Kidney (tissue), 13 donors: ENCODE measurements at regions not wholly inside any gene's neighbourhood (a gene's known extent, or its start where the extent isn't known, plus 50 kb on each side); places are given as distances from the start of the nearest gene placed in this dataset.
A peak's percentile ranks its signal among the peaks of the same experiment; 100 is the strongest.

ENCODE experiments used
- DNase-seq, 5 donors: peaks; one replicate each; pipeline ENCODE4 v3.0.0-alpha.2; 2013 to 2020
- FAIRE-seq: peaks from 2 replicates; lab custom pipeline; 2012; peaks lifted over from hg19 to GRCh38; lab: Jason Lieb, UNC
- H3K27ac ChIP-seq, 2 donors: one replicate each; pipeline ENCODE4 v1.7.0; 2013; ENCODE audit warnings: low read depth in 2 of 2, low read length in 2 of 2, inconsistent platforms in 1 of 2
- H3K27me3 ChIP-seq: one replicate; pipeline ENCODE4 v1.7.1; 2013; ENCODE audit warnings: low read length, inconsistent platforms; ENCODE audit not compliant: control insufficient read depth, insufficient read depth
- H3K36me3 ChIP-seq, 3 donors: one replicate each; pipeline versions ENCODE4 v1.7.0 to v1.7.1; 2013; ENCODE audit warnings: low read length in 3 of 3, control low read depth in 1 of 3, inconsistent platforms in 1 of 3; ENCODE audit not compliant: insufficient read depth in 3 of 3, control insufficient read depth in 2 of 3
- H3K4me1 ChIP-seq, 3 donors: one replicate each; pipeline versions ENCODE4 v1.7.0 to v1.7.1; 2013; ENCODE audit warnings: low read length in 3 of 3, inconsistent platforms in 1 of 3, low read depth in 1 of 3; ENCODE audit not compliant: control insufficient read depth in 2 of 3, insufficient read depth in 2 of 3
- H3K4me3 ChIP-seq, 3 donors: one replicate each; pipeline versions ENCODE4 v1.7.0 to v1.8.1; 2013; ENCODE audit warnings: low read length in 3 of 3, control low read depth in 1 of 3, inconsistent platforms in 1 of 3
- H3K9ac ChIP-seq, 3 donors: one replicate each; pipeline versions ENCODE4 v1.7.0 to v1.7.1; 2013; ENCODE audit warnings: low read length in 3 of 3, control low read depth in 1 of 3, inconsistent platforms in 1 of 3
- H3K9me3 ChIP-seq, 3 donors: one replicate each; pipeline versions ENCODE4 v1.7.0 to v1.7.1; 2013; ENCODE audit warnings: low read length in 3 of 3, control low read depth in 1 of 3, inconsistent platforms in 1 of 3; ENCODE audit not compliant: control insufficient read depth in 2 of 3, insufficient read depth in 1 of 3
- intact Hi-C: fragments of 100-400 bp; cut with DNase I; formaldehyde crosslinking; loops from one replicate; pipeline ENCODE4 v1.11.1; 2022
- TF ChIP-seq, protein P1 (sequence below): IDR thresholded peaks from 3 replicates; pipeline ENCODE4 v1.5.1; 2012; ENCODE audit warnings: mild to moderate bottlenecking, moderate library complexity, borderline replicate concordance; ENCODE audit not compliant: insufficient read depth; ENCODE audit errors: extremely low read depth
- donor health status: control.
- donor health status: control.
- donor health status: control.
- donor health status: control.
- donor health status: control.
- donor health status: DM: yes; HTN: yes; CAD: no.
- donor health status: Normal renal cell carcinoma (clear cell type).

DNA sequence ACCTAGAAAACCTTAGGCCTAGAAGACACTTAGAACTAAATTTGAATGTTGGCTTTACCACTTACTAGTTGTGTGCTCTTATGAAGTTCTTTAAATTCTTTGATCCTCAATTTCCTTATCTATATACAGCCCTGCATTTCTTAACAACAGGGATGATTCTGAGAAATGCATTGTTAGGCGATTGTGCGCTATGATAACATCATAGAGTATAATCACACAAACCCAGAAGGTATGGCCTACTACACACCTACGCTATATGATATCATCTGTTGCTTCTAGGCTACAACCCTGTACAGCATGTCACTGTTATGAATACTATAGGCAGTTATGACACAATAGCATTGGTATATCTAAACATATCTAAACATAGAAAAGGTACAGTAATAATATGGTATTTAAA lies 137.4 kb downstream of the CHD1L start:
- Histone ChIP-seq H3K9ac (no peak overlapping the region), H3K4me1 (no peaks in the 10 kb centered on the region), H3K36me3 (no peaks in the 10 kb centered on the region), H3K27ac (no peak overlapping the region), H3K9me3 (no peaks in the 10 kb centered on the region), H3K27me3 (no peaks in the 10 kb centered on the region), H3K4me3 (no peak overlapping the region)
- intact Hi-C loops: no loop called here
- TF ChIP-seq, protein P1, sequence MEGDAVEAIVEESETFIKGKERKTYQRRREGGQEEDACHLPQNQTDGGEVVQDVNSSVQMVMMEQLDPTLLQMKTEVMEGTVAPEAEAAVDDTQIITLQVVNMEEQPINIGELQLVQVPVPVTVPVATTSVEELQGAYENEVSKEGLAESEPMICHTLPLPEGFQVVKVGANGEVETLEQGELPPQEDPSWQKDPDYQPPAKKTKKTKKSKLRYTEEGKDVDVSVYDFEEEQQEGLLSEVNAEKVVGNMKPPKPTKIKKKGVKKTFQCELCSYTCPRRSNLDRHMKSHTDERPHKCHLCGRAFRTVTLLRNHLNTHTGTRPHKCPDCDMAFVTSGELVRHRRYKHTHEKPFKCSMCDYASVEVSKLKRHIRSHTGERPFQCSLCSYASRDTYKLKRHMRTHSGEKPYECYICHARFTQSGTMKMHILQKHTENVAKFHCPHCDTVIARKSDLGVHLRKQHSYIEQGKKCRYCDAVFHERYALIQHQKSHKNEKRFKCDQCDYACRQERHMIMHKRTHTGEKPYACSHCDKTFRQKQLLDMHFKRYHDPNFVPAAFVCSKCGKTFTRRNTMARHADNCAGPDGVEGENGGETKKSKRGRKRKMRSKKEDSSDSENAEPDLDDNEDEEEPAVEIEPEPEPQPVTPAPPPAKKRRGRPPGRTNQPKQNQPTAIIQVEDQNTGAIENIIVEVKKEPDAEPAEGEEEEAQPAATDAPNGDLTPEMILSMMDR: no peak
- DNase-seq (no peak), FAIRE-seq (no peak)

DNA sequence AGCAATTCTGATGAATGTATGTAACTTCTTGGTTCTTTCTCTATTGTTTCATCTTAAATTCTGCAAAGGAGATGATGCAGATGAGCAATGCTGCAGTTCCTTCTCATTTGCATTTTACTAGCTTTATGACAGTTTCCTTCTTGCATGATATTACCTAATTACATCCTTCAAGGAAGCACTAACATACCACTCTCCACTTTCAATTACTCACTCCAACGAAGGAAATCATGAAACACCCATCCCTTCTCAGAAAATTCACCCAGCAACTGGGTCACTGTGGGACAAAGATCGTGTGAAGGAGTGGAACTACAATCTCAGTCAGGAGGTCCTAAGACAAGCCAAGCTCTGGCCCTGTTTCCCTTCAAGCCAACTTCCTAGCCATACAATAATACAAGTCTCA lies 142.3 kb downstream of the CHD1L start:
- intact Hi-C loops: no loop called here
- no peak overlapping the region for H3K4me3 ChIP-seq
- H3K27ac ChIP-seq: no peak overlapping the region
- H3K27me3 ChIP-seq: no peaks in the 10 kb centered on the region
- no peak overlapping the region for H3K9ac ChIP-seq
- H3K9me3 ChIP-seq: no peaks in the 10 kb centered on the region
- TF ChIP-seq, protein P1: no peak
- DNase-seq (no peak), FAIRE-seq (no peak)
- no peaks in the 10 kb centered on the region for H3K36me3 ChIP-seq
- no peaks in the 10 kb centered on the region for H3K4me1 ChIP-seq

DNA sequence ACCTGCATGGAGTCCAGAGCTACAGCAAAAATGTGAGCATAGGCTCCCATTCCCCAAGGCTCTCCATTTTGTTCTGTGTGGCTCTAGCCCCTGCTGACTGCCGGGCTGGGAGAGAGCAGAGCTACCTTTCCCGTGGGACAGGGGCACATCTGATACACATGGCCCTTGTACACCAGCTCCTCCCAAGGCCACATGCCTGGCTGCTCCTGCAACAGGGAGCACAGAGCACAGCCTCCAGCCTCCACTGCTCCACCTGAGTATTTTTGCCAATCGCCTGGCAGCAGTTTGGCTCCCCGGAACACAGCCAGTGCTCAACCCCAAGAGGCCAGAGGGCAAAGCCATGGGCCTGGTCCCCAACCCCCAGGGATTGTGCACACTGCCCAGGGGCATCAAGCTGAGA lies 146.5 kb downstream of the CHD1L start:
- Histone ChIP-seq H3K4me3 (no peak overlapping the region), H3K27ac (no peak overlapping the region), H3K36me3 (no peaks in the 10 kb centered on the region), H3K9ac (no peak overlapping the region), H3K27me3 (no peaks in the 10 kb centered on the region), H3K4me1 (no peaks in the 10 kb centered on the region), H3K9me3 (peaks cover 0 to 2% (median 0%) of the 10 kb centered on the region in 3 donors)
- DNase-seq (peak in 1 of 5 donors; percentile 59), FAIRE-seq (no peak)
- intact Hi-C loops: no loop called here
- TF ChIP-seq, protein P1: no peak

DNA sequence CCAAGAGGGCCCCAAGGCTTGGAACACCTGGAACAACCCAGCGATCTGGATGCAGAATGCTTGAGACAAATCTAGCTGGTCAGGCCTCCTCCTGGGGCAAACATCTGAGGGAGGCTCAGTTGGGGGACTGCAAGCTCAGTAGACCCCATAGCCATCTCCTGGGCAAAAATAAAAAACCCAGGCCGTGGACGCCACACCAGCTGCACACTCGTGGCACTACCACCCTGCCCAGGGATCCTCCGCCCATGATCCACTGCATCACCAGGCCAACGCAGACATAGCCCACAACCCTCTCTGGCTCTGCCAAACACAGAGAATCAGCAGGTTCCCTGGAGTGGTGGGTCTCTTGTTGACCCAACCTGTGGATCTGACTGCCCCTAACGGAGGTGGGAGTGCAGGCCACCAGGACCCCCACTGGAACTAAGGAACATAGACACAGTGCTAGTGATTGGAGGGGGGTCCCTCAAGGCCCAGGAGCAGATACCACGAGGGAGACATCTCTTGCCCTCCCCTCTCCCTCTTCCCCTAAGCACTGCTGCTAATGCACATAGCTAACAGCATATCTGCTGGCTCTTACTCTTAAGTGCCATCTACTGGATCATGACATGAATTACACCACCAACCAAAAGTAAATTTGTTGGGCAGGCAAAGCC lies 147.2 kb downstream of the CHD1L start:
- H3K4me1 ChIP-seq: no peaks in the 10 kb centered on the region
- H3K27me3 ChIP-seq: no peaks in the 10 kb centered on the region
- no peak overlapping the region for H3K9ac ChIP-seq
- intact Hi-C loops: no loop called here
- DNase-seq (peak in 4 of 5 donors; percentile 25 to 61 (median 46)), FAIRE-seq (no peak)
- TF ChIP-seq, protein P1: peak; percentile 53
- H3K36me3 ChIP-seq: no peaks in the 10 kb centered on the region
- H3K4me3 ChIP-seq: no peak overlapping the region
- H3K27ac ChIP-seq: no peak overlapping the region
- H3K9me3 ChIP-seq: peaks cover 0 to 2% (median 0%) of the 10 kb centered on the region in 3 donors
